ENCODE measurements at regions not wholly inside any gene's neighbourhood (a gene's known extent, or its start where the extent isn't known, plus 50 kb on each side); places are given as distances from the start of the nearest gene placed in this dataset.

- DNase-seq = peak; percentile 64 to 77
These were observed 73.4 kb upstream of the UBL3 start for GRCh38 chr13:29923554-29924481.

DNA sequence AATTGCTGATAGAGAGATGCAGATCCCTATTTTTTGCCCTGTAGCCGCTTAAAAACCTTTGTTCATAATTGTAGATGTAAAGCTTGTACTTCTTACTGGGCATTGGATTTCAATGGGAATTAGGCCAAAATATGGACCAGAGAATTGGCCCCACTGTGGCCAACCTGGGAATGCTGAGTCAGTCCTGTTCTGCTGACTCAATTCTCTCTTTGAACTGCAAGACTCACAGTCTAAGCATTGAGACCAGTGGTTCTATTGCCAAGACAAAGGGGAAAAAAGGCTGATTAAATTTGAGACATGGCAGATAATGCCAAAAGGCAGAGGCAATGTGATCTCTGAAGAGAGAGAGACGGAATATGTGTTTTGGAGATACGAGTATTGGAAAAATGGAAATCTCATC, 72.5 kb upstream of the UBL3 start:
- no peak for DNase-seq

DNA sequence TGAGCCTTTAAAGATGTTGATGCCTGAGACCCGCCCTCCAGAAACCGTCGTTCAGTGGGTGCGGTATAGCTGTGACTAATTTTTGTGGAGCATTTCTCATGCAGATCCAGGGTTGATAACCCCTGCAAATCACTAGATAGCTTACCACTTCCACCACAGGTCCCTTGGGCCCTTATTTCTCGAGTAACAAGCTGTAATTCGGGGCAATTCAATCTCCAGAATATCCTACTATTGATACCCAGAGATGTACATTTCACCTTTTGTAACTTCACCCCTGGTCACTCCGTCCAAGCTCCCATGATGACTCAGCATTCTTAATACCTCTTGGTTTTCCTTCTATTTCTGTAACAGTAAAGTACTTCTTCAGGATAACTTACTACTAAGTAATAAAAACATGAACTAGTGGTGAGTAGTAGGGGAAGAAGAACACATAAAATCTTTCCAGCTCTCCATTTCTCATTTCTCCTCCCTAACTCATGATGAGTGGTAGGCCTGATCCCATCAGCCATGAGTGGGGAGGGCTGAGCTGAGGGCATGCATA, 71.9 kb upstream of the UBL3 start:
- no peak for DNase-seq

GRCh38 chr13:29921542-29921941, 71.1 kb upstream of the UBL3 start:
- DNase-seq = no peak

DNA sequence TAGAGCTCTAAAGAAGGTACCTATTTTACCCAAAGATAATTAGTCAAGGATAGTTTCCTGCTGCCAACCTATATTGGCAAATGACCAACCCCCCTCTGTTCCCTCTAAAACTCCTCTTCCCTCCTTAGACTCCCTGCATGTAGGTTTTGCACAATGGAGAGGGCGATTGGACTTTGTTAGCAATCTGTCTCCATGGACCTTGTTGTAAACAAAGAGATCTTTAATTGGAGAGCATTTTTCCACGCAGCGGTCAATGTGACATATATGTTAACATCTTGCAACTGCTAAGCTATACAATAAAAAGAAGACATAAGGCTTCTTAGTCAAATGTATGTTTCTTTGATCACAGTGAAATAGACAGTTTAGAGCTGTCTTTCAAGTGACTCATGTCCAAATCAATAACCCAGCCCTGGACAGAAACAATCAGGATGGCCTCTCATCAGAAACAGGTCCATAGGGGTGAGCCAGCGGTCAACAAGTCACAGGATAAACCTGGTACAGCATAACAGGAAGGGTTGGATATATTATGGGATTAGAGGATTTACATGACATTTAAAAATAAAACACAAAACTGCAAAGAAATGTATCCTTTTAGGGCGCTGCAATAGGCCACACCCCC, 69.7 kb upstream of the UBL3 start:
- DNase-seq = no peak

- DNase-seq = no peak
These were observed 68.4 kb upstream of the UBL3 start for GRCh38 chr13:29918845-29919244.

DNA sequence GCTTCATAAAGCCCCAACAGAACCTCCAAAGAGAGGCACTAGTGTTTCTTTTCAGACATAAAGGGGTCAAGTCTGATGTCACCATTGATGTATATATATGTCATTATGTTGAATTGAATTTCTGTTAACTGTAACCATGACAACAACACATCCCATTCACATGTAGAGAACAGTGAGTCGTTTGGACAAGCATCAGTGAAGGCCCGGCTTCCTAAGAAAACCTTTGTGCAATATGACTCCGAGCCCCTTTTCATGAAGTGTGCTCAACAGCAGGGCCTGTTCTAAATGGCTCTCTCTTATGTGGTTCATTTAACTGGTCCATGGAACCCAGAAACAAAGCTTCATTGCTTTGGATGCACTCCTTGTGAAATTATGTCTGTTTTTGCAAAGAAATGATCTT, 67.2 kb upstream of the UBL3 start:
- DNase-seq = no peak

- no peak for DNase-seq
These were observed 64.2 kb upstream of the UBL3 start for GRCh38 chr13:29914581-29914980.

DNA sequence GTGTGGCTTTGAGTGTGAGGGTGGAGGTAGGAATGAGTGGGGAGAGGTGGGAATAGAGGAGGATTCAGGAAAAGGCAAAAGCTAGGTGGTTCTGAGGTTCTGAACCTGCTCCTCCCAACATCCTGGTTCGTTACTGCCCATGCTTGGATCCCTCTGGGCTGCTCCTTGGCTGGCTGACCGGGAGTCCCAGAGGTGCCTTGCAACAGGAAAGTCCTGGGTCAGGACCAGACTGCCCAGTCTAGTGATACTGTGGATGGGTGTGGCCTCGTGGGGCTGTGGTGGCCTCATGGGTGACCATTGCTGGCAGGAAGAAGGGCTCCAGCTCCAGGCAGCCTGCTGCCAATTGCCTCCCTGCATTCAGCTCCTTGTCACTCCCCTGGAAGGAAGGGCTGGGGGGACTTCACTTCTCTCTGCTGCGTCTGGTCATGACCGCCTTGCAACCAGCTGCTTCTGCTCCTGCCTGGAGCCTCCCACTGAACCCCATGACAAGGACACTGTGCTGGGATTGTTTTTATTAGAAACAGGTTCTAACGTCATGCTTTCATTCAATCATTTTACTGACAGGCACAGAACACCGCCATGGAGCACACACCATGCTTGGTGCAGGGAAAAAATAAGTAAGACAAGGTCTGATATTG, 61.5 kb upstream of the UBL3 start:
- no peak for DNase-seq

- no peak for DNase-seq
These were observed 59.7 kb upstream of the UBL3 start for GRCh38 chr13:29909975-29910674.

GRCh38 chr13:29909081-29909730, 58.8 kb upstream of the UBL3 start:
- DNase-seq = no peak

GRCh38 chr13:29908416-29909080, 58.1 kb upstream of the UBL3 start:
- DNase-seq = no peak

- DNase-seq = no peak
These were observed 57.3 kb upstream of the UBL3 start for GRCh38 chr13:29907670-29908069.

DNA sequence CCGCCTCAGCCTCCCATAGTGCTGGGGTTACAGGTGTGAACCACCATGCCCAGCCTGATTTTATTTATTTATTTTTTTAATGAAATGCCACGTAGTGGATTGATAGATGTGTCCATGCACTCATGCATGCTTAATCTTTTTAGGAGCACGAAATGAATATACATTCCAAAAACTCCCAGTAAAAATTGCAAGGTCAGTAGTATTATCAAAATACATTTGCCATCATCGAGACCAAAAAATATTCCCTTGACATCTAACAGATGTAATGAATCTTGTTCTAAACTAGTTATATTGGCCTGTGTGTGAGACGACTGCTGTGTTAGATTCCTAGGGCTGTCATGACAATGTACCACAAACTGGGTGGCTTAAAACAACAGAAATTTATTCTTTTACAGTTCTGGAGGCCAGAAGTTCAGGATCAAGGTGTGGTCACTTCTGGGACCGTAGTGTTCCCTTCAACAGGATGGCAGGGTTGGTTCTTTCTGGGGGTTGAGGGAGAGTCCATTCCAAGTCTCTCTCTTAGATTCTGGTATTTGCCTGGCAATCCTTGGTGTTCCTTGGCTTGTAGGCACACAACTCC, 56.1 kb upstream of the UBL3 start:
- no peak for DNase-seq

DNA sequence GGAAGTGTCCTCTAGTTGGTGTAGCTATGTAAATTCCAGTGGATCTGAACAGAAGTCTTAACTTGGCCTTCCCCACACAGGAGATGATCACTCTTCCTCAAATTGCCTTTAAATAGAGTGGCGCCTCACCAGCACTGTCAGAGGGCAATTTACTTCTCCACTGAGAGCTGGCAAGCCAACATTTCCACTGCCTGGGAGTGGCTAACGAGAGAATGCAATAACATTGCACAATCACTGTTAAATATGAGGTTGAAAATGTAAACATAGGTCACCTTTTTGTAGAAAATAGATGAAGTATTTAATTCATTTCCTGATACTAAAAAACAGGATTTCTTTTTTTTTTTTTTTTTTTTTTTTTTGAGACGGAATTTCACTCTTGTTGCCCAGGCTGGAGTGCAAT, 55.4 kb upstream of the UBL3 start:
- DNase-seq = no peak

GRCh38 chr13:29903996-29904395, 53.6 kb upstream of the UBL3 start:
- DNase-seq = no peak

- DNase-seq = no peak
These were observed 53.1 kb upstream of the UBL3 start for GRCh38 chr13:29903543-29903942.

DNA sequence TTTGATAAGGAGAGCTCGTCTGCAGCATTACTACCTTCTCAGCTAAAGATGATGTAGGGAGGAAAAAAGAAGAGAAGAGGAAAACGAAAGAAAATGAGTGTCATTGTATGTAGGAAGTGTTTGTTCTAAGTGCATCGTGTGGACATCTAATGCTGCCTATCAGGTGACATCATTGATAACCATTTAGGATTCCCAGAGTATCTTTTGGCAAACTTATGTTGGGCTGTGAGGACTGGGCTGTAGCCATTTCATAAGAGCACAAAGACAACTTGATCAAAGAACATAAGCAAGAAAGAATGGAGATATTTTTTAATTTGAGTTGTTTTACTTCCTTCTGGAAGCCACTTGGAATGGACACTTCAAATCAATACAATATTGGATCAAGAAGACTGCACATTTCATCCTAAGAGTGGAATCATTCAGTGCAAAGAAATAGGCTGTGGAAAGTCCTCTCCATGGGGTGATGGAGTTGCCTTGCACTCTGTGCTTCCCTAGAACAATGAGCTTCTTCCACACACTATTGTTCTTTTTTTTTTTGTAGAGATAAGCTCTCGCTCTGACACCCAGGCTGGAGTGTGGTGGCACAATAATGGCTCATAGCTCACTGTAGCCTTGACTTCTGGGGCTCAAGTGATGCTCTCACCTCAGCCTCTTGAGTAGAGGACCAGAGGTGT, 52.4 kb upstream of the UBL3 start:
- DNase-seq = no peak

DNA sequence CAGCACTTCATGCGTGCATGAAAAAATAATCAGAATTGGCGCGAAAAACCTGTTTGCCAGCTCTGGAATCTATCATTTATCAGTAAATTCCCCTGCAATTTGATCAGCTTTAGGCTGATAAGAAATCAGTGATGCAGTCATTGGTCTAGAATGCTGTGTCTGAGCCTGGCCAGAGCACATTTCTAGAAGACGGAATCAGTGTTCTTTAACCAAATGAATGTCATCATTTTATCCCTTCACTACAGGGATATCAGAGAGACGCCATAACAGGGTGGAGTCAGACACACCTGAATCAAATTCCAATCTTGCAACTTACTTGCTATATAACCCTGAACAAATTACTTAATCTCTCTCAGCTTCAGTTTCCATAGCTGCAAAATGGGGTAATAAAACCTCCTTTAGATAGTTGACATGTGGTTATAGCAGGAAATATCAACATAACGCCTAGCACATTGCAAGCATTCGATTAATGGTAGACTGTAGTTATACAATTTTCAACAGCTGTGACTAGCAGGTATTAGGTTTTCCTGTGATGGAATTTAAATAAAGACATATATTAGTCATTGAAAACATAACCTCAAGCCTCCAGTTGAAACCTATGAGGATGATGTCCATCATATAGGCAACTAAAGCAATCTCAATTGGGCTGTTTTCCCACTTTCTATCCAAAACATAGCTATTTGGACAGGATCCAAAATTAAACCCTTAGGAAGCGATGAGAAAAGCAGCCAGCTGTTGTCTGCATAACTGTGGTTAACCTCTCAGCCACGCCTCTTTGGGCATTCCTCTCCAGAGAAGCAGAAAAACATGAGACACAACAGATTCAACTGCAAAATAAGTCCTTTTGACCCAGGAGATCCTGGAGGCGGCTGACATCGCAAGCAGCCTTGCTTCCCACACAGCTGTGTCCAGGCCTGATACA, 51.6 kb upstream of the UBL3 start:
- DNase-seq = peak in 1 of 2 experiments; percentile 29

Data from activated CD4-positive, alpha-beta T cell treated with anti-CD3 and anti-CD28 coated beads, Interleukin-2, amount 50 U/mL, for 48 hours (primary cell).